ENCODE measurements at regions not wholly inside any gene's neighbourhood (a gene's known extent, or its start where the extent isn't known, plus 50 kb on each side); places are given as distances from the start of the nearest gene placed in this dataset.

GRCh38 chr13:108407495-108407894 is 138.0 kb downstream of the TNFSF13B start:
- Histone ChIP-seq H3K79me2 (ENCODE audit: insufficient read depth) (no peaks in the 10 kb centered on the region), H3K27me3 (ENCODE audit: insufficient read depth) (no peaks in the 10 kb centered on the region), H3K4me2 (no peak overlapping the region), H3K4me1 (ENCODE audit: control insufficient read depth in 1 of 2, insufficient read depth in 2 of 2, low read depth in 1 of 2, low read length in 1 of 2) (no peaks in the 10 kb centered on the region), H3K9ac (no peak overlapping the region), H3K36me3 (replicated peaks in 1 of 2; ENCODE audit: control insufficient read depth in 1 of 2, insufficient read depth in 2 of 2, low read length in 1 of 2) (no peaks in the 10 kb centered on the region), H3K9me3 (no peaks in the 10 kb centered on the region), H3K9me2 (no peaks in the 10 kb centered on the region), H4K20me1 (ENCODE audit: insufficient read depth) (no peaks in the 10 kb centered on the region), H3F3A (replicated peaks; ENCODE audit: insufficient read depth) (no peaks in the 10 kb centered on the region), H3K27ac (ENCODE audit: low read depth in 2 of 2, low read length in 1 of 2) (no peak overlapping the region), H3K4me3 (ENCODE audit: low read depth in 2 of 2, low read length in 1 of 2) (no peak overlapping the region), H2AFZ (ENCODE audit: low read depth) (no peak overlapping the region)
- ChIA-PET CTCF (no interaction called here), POLR2A (no interaction called here)
- whole genome bisulfite sequencing (ENCODE audit: low lambda C conversion rate): 4% methylated on average over 2 of the region's 2 CpGs
- TF ChIP-seq RFX5 (IDR thresholded peaks at IDR 0.05; ENCODE audit: low read length) (no peak), TEAD4 (IDR thresholded peaks at IDR 0.05; ENCODE audit: borderline replicate concordance, insufficient read depth) (no peak), EZH2phosphoT487 (IDR thresholded peaks at IDR 0.05; ENCODE audit: borderline replicate concordance, low read depth) (no peak), RCOR1 (IDR thresholded peaks at IDR 0.05; ENCODE audit: low read length) (no peak), CHD2 (IDR thresholded peaks at IDR 0.05; ENCODE audit: low read length, partially characterized antibody) (no peak), ELF1 (IDR thresholded peaks at IDR 0.05) (no peak), TAF1 (IDR thresholded peaks at IDR 0.05; ENCODE audit: borderline replicate concordance, low read depth, low read length) (no peak), TCF12 (IDR thresholded peaks at IDR 0.05) (no peak), PBX3 (IDR thresholded peaks at IDR 0.05) (no peak), REST (IDR thresholded peaks at IDR 0.05; ENCODE audit: low read depth, low read length) (no peak), FOXM1 (IDR thresholded peaks at IDR 0.05; ENCODE audit: low read depth) (no peak), RXRA (IDR thresholded peaks at IDR 0.05; ENCODE audit: borderline replicate concordance, low read depth) (no peak), FOXJ3 (CRISPR knock-in tag; IDR thresholded peaks at IDR 0.05) (no peak)
- DNase-seq: no peak

GRCh38 chr13:108408672-108409071 is 139.2 kb downstream of the TNFSF13B start:
- Histone ChIP-seq H3K9me2 (no peaks in the 10 kb centered on the region), H3F3A (replicated peaks; ENCODE audit: insufficient read depth) (no peaks in the 10 kb centered on the region), H3K4me3 (ENCODE audit: low read depth in 2 of 2, low read length in 1 of 2) (no peak overlapping the region), H3K4me2 (no peak overlapping the region), H3K27me3 (ENCODE audit: insufficient read depth) (no peaks in the 10 kb centered on the region), H3K9me3 (no peaks in the 10 kb centered on the region), H2AFZ (ENCODE audit: low read depth) (no peak overlapping the region), H3K9ac (no peak overlapping the region), H3K36me3 (replicated peaks in 1 of 2; ENCODE audit: control insufficient read depth in 1 of 2, insufficient read depth in 2 of 2, low read length in 1 of 2) (no peaks in the 10 kb centered on the region), H3K79me2 (ENCODE audit: insufficient read depth) (no peaks in the 10 kb centered on the region), H4K20me1 (ENCODE audit: insufficient read depth) (no peaks in the 10 kb centered on the region), H3K27ac (ENCODE audit: low read depth in 2 of 2, low read length in 1 of 2) (no peak overlapping the region), H3K4me1 (ENCODE audit: control insufficient read depth in 1 of 2, insufficient read depth in 2 of 2, low read depth in 1 of 2, low read length in 1 of 2) (no peaks in the 10 kb centered on the region)
- DNase-seq: no peak
- ChIA-PET POLR2A (no interaction called here), CTCF (no interaction called here)
- WGBS (ENCODE audit: low lambda C conversion rate): 7% methylated on average over 2 of the region's 2 CpGs
- TF ChIP-seq TCF12 (IDR thresholded peaks at IDR 0.05) (no peak), FOXM1 (IDR thresholded peaks at IDR 0.05; ENCODE audit: low read depth) (no peak), IRF3 (IDR thresholded peaks at IDR 0.05; ENCODE audit: low read depth, low read length) (no peak), GATA2 (CRISPR knock-in tag; IDR thresholded peaks at IDR 0.05) (no peak), FOSL2 (IDR thresholded peaks at IDR 0.05; ENCODE audit: borderline replicate concordance, low read depth) (no peak), USF1 (IDR thresholded peaks at IDR 0.05; ENCODE audit: borderline replicate concordance, low read depth) (no peak), CTCF (IDR thresholded peaks at IDR 0.05) (no peak), RFX5 (IDR thresholded peaks at IDR 0.05; ENCODE audit: low read length) (no peak), RCOR1 (IDR thresholded peaks at IDR 0.05; ENCODE audit: low read length) (no peak)

All from SK-N-SH (cell line).